GM12878 (cell line): ENCODE measurements at regions not wholly inside any gene's neighbourhood (a gene's known extent, or its start where the extent isn't known, plus 50 kb on each side); places are given as distances from the start of the nearest gene placed in this dataset.

Source experiments
- CHD2 ChIP-seq: IDR thresholded peaks from 2 replicates; pipeline ENCODE4 v1.6.1; 2011; ENCODE audit warnings: low read depth, low read length, improper control_type of control experiment, borderline replicate concordance
- CHD4 ChIP-seq: fragments of 200-600 bp; sonication (generic); IDR thresholded peaks from 2 replicates; pipeline ENCODE4 v1.6.1; 2016; ENCODE audit warnings: mild to moderate bottlenecking
- EZH2 ChIP-seq: IDR thresholded peaks from 2 replicates; pipeline ENCODE4 v1.6.1; 2012; ENCODE audit warnings: low read depth, mild to moderate bottlenecking, control low read depth, inconsistent platforms, low read length, borderline replicate concordance; ENCODE audit not compliant: control insufficient read depth
- JUNB ChIP-seq: IDR thresholded peaks from 2 replicates; pipeline ENCODE4 v1.6.1; 2016; ENCODE audit warnings: antibody characterized with exemption, mild to moderate bottlenecking
- JUND ChIP-seq: IDR thresholded peaks from 2 replicates; pipeline ENCODE4 v1.6.1; 2012; ENCODE audit warnings: low read depth, mild to moderate bottlenecking, low read length, improper control_type of control experiment, moderate library complexity
- LARP7 ChIP-seq: fragments of 450-650 bp; IDR thresholded peaks from 2 replicates; pipeline ENCODE4 v1.6.1; 2017; ENCODE audit warnings: mild to moderate bottlenecking
- PML ChIP-seq: IDR thresholded peaks from 2 replicates; pipeline ENCODE4 v1.6.1; 2012; ENCODE audit warnings: low read length, inconsistent platforms
- POLR2AphosphoS5 ChIP-seq: IDR thresholded peaks from 2 replicates; pipeline ENCODE4 v1.6.1; 2011; ENCODE audit warnings: mild to moderate bottlenecking, low read length, inconsistent platforms
- RUNX3 ChIP-seq: IDR thresholded peaks from 2 replicates; pipeline ENCODE4 v1.6.1; 2012; ENCODE audit warnings: low read length, inconsistent platforms
- ZNF207 ChIP-seq: fragments of 450-650 bp; IDR thresholded peaks from 2 replicates; pipeline ENCODE4 v1.6.1; 2014; ENCODE audit warnings: antibody characterized with exemption, mild to moderate bottlenecking, borderline replicate concordance
- ZNF622 ChIP-seq: fragments of 450-650 bp; IDR thresholded peaks from 2 replicates; pipeline ENCODE4 v1.6.1; 2017; ENCODE audit warnings: mild to moderate bottlenecking, inconsistent platforms
- TF ChIP-seq, protein P1 (sequence below): fragments of 450-650 bp; conservative IDR thresholded peaks from 2 replicates; pipeline ENCODE4 v1.6.1; 2017; ENCODE audit warnings: mild to moderate bottlenecking, moderate library complexity
- TF ChIP-seq, protein P2 (sequence below): fragments of 450-650 bp; IDR thresholded peaks from 2 replicates; pipeline ENCODE4 v1.6.1; 2016; ENCODE audit warnings: mild to moderate bottlenecking
- TF ChIP-seq, protein P3 (sequence below): IDR thresholded peaks from 2 replicates; pipeline ENCODE4 v1.6.1; 2012; ENCODE audit warnings: mild to moderate bottlenecking, low read depth, low read length
- TF ChIP-seq, protein P4 (sequence below), 3 experiments: IDR thresholded peaks in 2 of 3; conservative IDR thresholded peaks in 1 of 3; 2 replicates each; pipeline ENCODE4 v1.5.1; 2011; ENCODE audit warnings: low read depth in 3 of 3, low read length in 3 of 3, mild to moderate bottlenecking in 3 of 3, control low read depth in 2 of 3, moderate library complexity in 2 of 3, inconsistent platforms in 1 of 3, mixed read lengths in 1 of 3; ENCODE audit not compliant: control insufficient read depth in 2 of 3, insufficient read depth in 1 of 3; ENCODE audit errors: extremely low read depth in 1 of 3
- TF ChIP-seq, protein P5 (sequence below): IDR thresholded peaks from 2 replicates; pipeline ENCODE4 v1.6.1; 2011; ENCODE audit warnings: borderline replicate concordance, low read depth, mild to moderate bottlenecking, moderate library complexity, low read length; ENCODE audit not compliant: insufficient read depth, poor library complexity, severe bottlenecking

DNA sequence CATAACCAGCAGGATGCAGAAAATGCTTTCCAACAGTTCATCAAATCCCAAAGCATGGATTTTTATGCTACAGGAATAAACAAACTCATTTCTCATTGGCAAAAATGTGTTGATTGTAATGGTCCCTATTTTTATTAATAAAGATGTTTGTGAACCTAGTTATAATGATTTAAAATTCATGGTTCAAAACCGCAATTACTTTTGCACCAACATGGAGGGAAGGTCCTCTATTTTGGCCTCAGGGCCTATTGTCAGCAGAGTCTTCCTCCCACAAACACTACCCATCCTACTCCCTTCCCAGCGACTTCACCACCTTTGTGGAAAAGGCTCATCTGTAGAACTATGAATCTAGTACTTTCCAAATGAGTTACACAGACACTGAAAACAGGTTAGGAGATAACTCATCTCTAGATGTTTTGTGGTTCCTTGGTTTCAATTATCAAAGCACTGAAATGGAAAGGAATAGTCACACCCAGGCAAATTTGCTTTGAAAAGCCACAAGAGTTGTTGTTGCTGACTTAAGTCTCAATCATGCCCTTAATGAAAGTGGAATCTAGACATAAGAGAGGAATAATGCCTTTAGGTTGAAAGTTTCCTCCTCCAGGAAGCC lies 59.4 kb upstream of the FRMD4A start (continued):
- TF ChIP-seq CHD2, result no peak
- TF ChIP-seq LARP7, result no peak
- TF ChIP-seq, protein P1, sequence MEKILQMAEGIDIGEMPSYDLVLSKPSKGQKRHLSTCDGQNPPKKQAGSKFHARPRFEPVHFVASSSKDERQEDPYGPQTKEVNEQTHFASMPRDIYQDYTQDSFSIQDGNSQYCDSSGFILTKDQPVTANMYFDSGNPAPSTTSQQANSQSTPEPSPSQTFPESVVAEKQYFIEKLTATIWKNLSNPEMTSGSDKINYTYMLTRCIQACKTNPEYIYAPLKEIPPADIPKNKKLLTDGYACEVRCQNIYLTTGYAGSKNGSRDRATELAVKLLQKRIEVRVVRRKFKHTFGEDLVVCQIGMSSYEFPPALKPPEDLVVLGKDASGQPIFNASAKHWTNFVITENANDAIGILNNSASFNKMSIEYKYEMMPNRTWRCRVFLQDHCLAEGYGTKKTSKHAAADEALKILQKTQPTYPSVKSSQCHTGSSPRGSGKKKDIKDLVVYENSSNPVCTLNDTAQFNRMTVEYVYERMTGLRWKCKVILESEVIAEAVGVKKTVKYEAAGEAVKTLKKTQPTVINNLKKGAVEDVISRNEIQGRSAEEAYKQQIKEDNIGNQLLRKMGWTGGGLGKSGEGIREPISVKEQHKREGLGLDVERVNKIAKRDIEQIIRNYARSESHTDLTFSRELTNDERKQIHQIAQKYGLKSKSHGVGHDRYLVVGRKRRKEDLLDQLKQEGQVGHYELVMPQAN, result no peak
- peak; percentile 83 for TF ChIP-seq JUND
- no peak for TF ChIP-seq CHD4
- TF ChIP-seq, protein P2, sequence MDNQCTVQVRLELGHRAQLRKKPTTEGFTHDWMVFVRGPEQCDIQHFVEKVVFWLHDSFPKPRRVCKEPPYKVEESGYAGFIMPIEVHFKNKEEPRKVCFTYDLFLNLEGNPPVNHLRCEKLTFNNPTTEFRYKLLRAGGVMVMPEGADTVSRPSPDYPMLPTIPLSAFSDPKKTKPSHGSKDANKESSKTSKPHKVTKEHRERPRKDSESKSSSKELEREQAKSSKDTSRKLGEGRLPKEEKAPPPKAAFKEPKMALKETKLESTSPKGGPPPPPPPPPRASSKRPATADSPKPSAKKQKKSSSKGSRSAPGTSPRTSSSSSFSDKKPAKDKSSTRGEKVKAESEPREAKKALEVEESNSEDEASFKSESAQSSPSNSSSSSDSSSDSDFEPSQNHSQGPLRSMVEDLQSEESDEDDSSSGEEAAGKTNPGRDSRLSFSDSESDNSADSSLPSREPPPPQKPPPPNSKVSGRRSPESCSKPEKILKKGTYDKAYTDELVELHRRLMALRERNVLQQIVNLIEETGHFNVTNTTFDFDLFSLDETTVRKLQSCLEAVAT, result peak; percentile 82
- TF ChIP-seq, protein P3, sequence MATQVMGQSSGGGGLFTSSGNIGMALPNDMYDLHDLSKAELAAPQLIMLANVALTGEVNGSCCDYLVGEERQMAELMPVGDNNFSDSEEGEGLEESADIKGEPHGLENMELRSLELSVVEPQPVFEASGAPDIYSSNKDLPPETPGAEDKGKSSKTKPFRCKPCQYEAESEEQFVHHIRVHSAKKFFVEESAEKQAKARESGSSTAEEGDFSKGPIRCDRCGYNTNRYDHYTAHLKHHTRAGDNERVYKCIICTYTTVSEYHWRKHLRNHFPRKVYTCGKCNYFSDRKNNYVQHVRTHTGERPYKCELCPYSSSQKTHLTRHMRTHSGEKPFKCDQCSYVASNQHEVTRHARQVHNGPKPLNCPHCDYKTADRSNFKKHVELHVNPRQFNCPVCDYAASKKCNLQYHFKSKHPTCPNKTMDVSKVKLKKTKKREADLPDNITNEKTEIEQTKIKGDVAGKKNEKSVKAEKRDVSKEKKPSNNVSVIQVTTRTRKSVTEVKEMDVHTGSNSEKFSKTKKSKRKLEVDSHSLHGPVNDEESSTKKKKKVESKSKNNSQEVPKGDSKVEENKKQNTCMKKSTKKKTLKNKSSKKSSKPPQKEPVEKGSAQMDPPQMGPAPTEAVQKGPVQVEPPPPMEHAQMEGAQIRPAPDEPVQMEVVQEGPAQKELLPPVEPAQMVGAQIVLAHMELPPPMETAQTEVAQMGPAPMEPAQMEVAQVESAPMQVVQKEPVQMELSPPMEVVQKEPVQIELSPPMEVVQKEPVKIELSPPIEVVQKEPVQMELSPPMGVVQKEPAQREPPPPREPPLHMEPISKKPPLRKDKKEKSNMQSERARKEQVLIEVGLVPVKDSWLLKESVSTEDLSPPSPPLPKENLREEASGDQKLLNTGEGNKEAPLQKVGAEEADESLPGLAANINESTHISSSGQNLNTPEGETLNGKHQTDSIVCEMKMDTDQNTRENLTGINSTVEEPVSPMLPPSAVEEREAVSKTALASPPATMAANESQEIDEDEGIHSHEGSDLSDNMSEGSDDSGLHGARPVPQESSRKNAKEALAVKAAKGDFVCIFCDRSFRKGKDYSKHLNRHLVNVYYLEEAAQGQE, result no peak
- TF ChIP-seq PML, result peak; percentile 49; the same call in 1 of the 2 replicates
- TF ChIP-seq ZNF207, result no peak
- TF ChIP-seq JUNB, result peak; percentile 97
- TF ChIP-seq POLR2AphosphoS5, result no peak
- TF ChIP-seq EZH2, result 0 out of 2 replicates have a peak, but pooled peaks have one; percentile 46
- TF ChIP-seq ZNF622, result no peak
- TF ChIP-seq, protein P4, sequence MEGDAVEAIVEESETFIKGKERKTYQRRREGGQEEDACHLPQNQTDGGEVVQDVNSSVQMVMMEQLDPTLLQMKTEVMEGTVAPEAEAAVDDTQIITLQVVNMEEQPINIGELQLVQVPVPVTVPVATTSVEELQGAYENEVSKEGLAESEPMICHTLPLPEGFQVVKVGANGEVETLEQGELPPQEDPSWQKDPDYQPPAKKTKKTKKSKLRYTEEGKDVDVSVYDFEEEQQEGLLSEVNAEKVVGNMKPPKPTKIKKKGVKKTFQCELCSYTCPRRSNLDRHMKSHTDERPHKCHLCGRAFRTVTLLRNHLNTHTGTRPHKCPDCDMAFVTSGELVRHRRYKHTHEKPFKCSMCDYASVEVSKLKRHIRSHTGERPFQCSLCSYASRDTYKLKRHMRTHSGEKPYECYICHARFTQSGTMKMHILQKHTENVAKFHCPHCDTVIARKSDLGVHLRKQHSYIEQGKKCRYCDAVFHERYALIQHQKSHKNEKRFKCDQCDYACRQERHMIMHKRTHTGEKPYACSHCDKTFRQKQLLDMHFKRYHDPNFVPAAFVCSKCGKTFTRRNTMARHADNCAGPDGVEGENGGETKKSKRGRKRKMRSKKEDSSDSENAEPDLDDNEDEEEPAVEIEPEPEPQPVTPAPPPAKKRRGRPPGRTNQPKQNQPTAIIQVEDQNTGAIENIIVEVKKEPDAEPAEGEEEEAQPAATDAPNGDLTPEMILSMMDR (IDR thresholded peaks at IDR 0.05 in 2 of 3, conservative IDR thresholded peaks at IDR 0.05 in 1 of 3; ENCODE audit: control insufficient read depth in 2 of 3, extremely low read depth in 1 of 3, insufficient read depth in 1 of 3, low read depth in 3 of 3, low read length in 3 of 3), result no peak
- TF ChIP-seq, protein P5, sequence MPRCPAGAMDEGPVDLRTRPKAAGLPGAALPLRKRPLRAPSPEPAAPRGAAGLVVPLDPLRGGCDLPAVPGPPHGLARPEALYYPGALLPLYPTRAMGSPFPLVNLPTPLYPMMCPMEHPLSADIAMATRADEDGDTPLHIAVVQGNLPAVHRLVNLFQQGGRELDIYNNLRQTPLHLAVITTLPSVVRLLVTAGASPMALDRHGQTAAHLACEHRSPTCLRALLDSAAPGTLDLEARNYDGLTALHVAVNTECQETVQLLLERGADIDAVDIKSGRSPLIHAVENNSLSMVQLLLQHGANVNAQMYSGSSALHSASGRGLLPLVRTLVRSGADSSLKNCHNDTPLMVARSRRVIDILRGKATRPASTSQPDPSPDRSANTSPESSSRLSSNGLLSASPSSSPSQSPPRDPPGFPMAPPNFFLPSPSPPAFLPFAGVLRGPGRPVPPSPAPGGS, result no peak
- peak; percentile 100 for TF ChIP-seq RUNX3
